Suppressor macrophage treated with lipopolysaccharide for 1 hour (primary cell): ENCODE measurements at regions not wholly inside any gene's neighbourhood (a gene's known extent, or its start where the extent isn't known, plus 50 kb on each side); places are given as distances from the start of the nearest gene placed in this dataset.

Source experiments
- DNase-seq, 3 donors: peaks; one replicate each; pipeline ENCODE4 v3.0.0-alpha.2; 2020 to 2022

GRCh38 chr17:52336796-52337195, 178.3 kb upstream of the CA10 start:
- DNase-seq: no peak

- peak in 1 of 3 donors; percentile 1 for DNase-seq
Measured at GRCh38 chr17:52306314-52306713, 147.8 kb upstream of the CA10 start.

- DNase-seq: no peak
Measured at GRCh38 chr17:52298881-52299280, 140.4 kb upstream of the CA10 start.

- DNase-seq: peak; percentile 3 to 18 (median 10)
Measured at GRCh38 chr17:52297230-52298010, 138.9 kb upstream of the CA10 start.

- DNase-seq: no peak
Measured at GRCh38 chr17:52294301-52294700, 135.8 kb upstream of the CA10 start.

GRCh38 chr17:52287611-52288010, 129.1 kb upstream of the CA10 start:
- DNase-seq: no peak

GRCh38 chr17:52283872-52284271, 125.4 kb upstream of the CA10 start:
- no peak for DNase-seq

- DNase-seq: no peak
Measured at GRCh38 chr17:52276381-52277008, 118.0 kb upstream of the CA10 start.

GRCh38 chr17:52271781-52272180, 113.3 kb upstream of the CA10 start:
- no peak for DNase-seq

- no peak for DNase-seq
Measured at GRCh38 chr17:52255347-52255746, 96.8 kb upstream of the CA10 start.

GRCh38 chr17:52244689-52245088, 86.2 kb upstream of the CA10 start:
- DNase-seq: no peak

GRCh38 chr17:52242268-52242667, 83.8 kb upstream of the CA10 start:
- no peak for DNase-seq

GRCh38 chr17:52237151-52237550, 78.6 kb upstream of the CA10 start:
- DNase-seq: no peak

- no peak for DNase-seq
Measured at GRCh38 chr17:52235516-52235915, 77.0 kb upstream of the CA10 start.

GRCh38 chr17:52233632-52234031, 75.1 kb upstream of the CA10 start:
- no peak for DNase-seq

- DNase-seq: no peak
Measured at GRCh38 chr17:52233176-52233575, 74.7 kb upstream of the CA10 start.

GRCh38 chr17:52228823-52229222, 70.3 kb upstream of the CA10 start:
- no peak for DNase-seq

- DNase-seq: no peak
Measured at GRCh38 chr17:52227926-52228325, 69.4 kb upstream of the CA10 start.

- DNase-seq: no peak
Measured at GRCh38 chr17:52213451-52213850, 54.9 kb upstream of the CA10 start.

GRCh38 chr17:52212851-52213250, 54.3 kb upstream of the CA10 start:
- no peak for DNase-seq

- DNase-seq: no peak
Measured at GRCh38 chr17:52209507-52209906, 51.0 kb upstream of the CA10 start.
